Astrocyte of the hippocampus (primary cell): ENCODE measurements at regions not wholly inside any gene's neighbourhood (a gene's known extent, or its start where the extent isn't known, plus 50 kb on each side); places are given as distances from the start of the nearest gene placed in this dataset.
"Not testable (repeated sequence)": the region's sequence is repeated elsewhere in the genome, so short reads cannot be mapped to it uniquely, and the experiment has no call there.

ENCODE experiments used
- DNase-seq: peaks from one replicate; pipeline ENCODE4 v3.0.0; 2011; ENCODE audit warnings: low read depth, low spot score

DNA sequence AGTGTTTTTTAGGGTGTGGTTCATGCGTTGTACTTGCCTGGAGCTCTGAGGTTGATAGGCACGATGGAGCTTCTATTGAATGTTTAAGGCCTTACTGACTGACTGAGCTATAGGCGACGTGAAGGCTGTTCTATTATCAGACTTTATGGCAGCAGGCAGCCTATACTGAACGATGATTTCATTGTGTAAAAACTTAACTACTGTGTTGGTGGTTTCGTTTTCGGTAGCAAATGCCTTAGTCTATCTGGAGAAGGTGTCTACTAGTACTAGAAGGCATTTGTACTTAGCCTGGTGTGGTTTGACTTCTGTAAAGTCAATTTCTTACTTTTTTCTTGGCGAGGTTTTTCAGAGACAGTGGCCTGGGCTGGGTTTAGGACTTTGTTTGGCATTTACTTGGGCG is 194.4 kb downstream of the OTOP1 start:
- DNase-seq, result not testable (repeated sequence)

DNA sequence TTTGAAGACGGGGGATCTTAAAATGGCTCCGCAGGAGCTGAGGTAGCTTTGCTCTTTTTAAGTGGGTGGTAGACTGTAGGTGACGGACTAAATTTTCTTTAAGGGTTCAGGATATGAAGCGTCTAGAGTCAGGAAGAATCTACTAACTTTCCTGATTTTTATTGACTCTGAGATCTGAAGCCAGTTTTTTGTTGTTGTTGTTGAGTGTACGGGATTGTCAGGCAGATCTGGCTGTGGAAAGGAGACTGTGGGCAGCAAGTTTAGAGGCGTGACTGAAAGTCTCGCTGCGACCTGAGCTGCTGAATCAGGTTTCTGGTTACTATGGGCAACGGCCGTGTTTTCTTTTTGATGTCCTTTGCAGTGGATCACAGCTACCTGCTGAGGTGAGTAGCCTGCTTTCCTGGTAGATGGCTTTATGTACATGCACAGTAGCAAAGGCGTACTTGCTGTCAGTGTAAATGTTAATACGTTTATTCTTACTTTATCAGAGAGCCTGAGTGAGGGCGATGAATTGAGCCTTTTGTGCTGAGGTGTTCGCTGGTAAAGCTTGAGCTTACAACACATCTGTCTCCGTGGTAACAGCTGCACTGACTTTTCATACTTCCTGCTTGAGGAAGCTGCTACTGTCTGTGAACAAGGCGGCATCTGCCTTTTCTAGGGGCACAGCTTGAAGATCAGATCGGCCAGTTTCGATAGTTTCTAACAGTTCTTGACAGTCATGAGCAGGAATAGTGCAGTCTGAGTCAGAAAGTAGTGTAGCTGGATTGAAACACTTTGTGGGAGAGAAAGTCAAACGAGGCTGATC is 193.7 kb downstream of the OTOP1 start:
- DNase-seq, result not testable (repeated sequence)

DNA sequence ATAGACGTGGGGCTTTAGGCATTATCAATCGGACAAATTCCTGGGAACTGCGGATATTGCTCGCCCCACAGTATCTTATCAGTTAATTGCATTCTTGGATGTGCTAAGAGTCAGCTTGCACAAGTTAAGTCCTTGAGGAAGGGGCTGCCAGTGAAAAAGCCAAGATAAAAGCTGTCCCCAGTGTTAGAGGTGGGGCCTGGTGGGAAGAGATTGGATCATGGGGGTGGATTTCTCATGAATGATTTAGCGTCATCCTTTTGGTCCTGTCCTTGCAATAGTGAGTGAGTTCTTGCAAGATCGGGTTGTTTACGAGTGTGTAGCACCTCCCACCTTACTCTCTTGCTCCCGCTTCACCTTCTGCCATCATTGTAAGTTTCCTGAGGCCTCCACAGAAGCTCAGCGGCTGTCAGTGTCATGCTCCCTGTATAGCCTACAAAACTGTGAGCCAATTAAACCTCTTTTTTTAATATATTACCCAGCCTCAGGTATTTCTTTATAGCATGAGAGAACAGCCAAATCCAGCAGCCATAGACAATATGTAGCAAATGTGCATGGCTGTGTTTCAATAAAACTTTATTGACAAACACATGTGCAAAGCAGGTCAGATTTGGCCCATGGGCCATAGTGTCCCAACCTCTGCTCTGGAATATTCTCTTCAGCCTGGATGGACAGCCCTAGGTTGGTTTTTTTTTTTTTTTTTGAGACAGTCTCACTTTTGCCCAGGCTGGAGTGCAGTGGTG is 189.2 kb downstream of the OTOP1 start:
- DNase-seq, result not testable (repeated sequence)

DNA sequence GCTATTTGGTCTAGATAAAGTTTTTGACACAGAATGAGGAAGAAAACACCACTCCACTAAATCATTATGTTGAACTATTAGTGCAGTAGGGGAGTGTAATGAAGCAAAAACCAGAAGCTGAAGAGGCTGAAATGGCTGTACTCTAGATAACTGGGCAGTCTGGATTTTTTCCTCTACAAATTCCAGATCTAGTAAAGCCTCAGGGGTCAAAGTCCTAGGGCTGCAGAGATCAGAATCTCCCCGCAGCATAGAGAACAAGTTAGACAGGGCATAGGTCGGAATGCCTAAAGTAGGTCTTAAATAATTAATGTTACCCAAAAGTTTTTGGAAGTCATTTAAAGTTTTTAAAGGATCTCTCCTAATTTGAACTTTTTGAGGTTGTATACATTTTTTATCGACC is 180.9 kb downstream of the OTOP1 start:
- DNase-seq, result not testable (repeated sequence)

DNA sequence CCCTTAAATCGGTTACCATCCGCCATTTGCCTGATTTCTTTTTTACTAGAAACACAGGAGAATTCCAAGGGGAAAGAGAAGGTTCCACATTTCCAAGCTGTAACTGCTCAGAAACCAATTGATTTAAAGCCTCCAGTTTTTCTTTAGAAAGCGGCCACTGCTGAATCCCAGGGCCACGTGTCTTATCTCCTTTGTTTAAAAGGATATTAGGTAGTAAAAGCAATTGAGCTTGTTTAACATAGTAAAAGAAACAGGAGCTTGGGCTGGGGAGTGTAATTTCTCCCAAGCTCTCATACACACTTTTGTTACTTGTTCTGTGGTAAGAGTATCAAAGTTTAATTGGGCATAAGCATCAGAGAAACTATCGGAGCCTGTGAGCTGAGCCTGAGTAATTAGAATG is 180.0 kb downstream of the OTOP1 start:
- DNase-seq, result not testable (repeated sequence)

DNA sequence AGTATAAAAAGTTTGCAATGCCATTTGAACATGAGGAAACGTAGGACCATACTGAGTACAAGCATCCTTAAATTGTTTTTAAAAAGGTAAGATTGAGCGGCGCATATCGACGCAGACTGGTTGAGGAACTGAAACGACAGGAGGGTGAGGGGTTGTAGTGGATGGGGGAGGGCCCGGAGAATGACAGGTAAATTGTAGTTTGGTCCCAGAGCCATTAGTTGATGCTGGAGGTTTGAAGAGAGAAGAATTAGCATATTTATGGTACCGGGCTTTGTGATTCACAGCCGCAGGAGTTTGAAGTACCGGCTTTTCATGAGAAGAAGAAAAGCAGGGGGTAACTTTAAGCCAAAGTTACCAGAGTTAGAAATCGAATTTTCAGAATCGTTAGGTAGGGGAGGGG is 179.5 kb downstream of the OTOP1 start:
- not testable (repeated sequence) for DNase-seq

DNA sequence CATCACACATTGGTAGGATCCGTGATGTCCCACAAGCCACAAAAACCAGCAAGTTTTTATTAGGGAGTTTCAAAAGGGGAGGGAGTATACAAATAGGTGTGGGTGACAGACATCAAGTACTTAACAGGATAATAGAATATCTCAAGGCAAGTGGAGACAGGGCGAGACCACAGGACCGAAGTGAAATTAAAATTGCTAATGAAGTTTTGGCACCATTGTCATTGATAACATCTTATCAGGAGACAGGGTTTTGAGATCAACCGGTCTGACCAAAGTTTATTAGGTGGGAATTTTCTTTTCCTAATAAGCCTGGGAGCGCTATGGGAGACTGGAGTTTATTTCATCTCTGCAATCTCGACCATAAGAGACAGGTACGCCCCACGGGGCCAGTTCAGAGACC is 178.5 kb downstream of the OTOP1 start:
- not testable (repeated sequence) for DNase-seq

DNA sequence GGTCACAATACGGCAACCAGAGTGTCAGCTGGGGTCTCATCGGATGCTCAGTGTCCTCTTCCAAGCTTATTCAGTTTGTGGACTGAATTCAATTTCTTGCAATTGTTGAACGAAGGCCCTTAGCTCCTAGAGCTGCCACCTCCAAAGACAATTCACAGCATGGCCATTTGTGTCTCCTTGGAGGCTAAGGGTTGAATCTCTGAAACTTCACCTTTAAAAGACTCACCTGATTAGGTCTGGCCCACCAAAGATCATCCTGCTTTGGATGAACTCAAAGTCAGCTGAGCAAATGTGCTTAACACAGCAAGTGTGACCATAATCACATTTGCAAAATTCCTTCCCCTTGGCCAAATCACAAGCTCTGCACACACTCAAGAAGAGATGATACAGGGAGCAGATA is 175.9 kb downstream of the OTOP1 start:
- not testable (repeated sequence) for DNase-seq

DNA sequence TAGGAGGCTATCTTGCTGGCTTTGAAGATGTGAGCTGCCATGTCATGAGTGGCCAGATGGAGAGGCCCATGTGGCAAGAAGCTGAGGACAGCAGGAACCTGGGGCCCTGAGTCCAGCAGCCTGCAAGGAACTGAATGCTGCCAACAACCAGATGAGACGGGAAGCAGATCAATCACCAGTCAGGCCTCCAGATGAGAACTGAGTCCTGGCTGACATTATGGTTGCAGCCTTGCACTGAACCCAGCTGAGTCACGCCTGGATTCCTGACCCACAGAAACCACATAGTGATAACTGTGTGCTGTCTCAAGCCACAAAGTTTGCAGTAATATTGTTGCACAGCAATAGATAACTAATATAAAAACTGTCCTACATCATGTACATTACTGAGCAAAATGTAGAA is 173.8 kb downstream of the OTOP1 start:
- DNase-seq, result not testable (repeated sequence)

GRCh38 chr4:4057226-4057625 is 169.5 kb downstream of the OTOP1 start:
- DNase-seq, result not testable (repeated sequence)

- not testable (repeated sequence) for DNase-seq
These were observed 142.6 kb downstream of the OTOP1 start for GRCh38 chr4:4084171-4084570.

DNA sequence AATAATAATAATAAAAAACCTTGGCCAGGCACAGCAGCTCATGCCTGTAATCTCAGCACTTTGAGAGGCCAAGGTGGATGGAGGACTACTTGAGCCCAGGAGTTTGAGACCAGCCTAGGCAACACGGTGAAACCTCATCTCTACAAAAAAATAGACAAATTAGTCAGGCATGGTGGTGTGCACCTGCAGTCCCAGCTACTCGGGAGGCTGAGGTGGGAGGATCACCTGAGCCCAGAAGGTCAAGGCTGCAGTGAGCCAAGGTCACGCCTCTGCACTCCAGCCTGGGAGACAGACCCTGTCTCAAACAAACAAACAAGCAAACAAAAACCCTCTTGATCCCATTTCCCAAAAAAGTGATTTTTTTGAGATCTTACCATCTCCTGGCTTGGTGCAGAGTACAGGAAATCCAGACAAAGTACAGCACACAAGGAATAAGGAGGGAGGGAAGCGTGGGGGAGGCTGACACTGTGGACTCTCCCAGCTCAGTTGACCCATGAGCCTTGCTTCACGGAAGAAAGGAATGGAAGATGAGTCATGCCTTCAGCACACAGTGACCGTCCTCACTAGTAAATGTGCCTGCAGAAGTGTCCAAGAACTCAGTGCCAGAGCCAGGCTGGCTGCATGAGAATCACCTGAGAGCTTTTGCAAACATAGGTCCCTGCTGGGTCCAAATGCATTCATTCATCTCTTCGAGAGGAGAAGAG is 136.9 kb downstream of the OTOP1 start:
- not testable (repeated sequence) for DNase-seq

DNA sequence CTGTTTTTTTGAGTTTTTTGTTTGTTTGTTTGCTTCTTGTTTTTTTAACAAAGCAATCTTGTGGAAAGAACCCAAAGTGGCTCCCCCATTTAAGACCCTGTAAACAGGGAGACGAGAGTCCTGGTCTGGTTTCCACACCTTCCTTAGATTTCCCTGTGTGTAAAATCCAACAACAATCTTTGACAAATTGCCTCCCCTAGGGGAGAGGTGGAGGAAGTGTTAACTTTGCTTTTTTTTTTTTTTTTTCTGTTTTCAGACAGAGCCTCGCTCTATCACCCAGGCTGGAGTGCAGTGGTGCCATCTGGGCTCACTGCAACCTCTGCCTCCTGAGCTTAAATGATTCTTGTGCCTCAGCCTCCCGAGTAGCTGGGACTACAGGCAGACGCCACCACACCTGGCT is 136.0 kb downstream of the OTOP1 start:
- not testable (repeated sequence) for DNase-seq

GRCh38 chr4:4092159-4092558 is 134.6 kb downstream of the OTOP1 start:
- not testable (repeated sequence) for DNase-seq

DNA sequence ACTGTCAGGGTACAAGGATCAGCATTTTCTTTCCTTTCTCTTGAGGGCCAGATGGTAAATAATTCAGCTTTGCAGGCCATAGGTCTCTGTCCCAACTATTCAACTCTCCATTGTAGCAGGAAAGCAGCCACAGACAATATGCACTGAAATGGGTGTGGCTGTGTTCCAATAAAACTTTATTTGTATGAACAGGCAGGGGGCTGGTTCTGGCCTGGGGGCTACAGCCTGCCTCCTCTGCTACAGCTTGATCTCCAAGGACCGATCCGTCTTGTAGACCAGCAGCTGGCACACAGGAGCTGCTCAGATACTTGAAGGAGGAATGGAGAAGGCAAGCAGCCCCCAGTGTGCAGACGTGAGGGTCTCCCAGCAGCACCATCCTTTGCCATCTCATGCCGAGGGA is 127.1 kb downstream of the OTOP1 start:
- DNase-seq, result not testable (repeated sequence)

DNA sequence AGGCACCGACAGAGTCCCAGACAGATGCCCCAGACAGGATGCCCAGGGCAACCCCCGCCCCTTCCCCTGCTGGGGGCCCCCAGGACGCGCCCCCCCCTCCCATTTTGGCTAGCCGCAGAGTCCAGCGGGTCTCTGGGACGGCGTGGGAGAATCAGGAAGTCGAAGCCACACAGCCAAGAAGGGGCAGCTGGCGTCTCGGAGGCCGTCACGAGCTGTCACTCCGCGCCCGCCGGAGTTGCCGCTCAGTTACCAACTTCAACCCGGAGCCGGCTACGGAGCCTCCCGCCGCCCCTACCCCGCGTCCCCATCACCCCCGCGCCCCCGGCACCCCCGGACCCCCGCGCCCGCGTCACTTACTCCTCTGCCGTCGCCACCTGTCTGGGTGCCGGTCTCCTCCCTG is 119.8 kb downstream of the OTOP1 start:
- not testable (repeated sequence) for DNase-seq

DNA sequence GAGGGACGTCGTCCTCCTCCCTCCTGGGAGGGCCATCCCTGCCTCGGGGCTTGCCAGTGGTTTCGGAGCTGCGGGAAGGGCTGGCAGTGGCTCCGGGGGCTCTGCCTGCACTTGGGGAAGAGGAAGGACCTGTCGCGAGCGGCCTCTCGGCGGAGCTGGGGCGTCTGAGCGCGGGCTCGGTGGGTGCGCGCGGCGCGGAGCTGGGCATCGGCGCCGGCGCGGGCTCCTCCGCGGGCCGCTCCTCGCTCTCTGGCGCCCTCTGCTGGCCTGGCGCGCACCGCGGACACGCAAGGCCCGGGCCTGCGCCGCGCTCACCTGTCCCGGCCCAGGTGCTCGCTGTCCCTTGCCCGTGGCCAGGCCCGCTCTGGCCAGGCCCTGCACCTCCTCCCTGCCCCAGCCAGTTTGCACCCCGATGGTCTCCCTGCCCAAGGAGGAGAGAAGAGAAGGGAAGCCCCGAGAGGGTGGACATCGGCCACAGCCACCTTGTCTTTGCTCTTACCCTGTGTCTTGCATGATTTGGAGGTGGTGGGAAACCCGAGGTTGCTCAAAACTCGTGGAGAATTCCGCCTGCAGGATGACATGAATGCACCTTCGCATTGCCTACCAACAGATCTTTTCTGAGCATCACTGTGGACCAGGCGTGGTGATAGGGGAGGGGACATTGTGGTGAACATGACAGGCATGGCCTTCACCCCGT is 119.2 kb downstream of the OTOP1 start:
- peak; percentile 80 for DNase-seq

DNA sequence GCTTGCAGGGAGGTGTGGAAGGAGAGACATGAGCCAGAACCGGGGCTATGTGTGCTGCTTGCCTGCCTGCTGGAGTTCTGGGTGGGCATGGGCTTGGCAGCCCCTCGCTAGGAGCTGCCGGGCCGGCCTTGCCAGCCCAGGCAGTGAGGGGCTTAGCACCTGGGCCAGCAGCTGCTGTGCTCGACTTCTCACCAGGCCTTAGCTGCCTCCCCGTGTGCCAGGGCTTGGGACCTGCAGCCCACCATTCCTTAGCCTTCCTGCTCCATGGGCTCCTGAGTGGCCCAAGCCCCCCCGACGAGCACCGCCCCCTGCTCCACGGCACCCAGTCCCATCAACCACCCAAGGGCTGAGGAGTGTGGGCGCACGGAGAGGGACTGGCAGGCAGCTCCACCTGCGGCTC is 111.3 kb downstream of the OTOP1 start:
- not testable (repeated sequence) for DNase-seq

GRCh38 chr4:4116901-4117300 is 109.8 kb downstream of the OTOP1 start:
- not testable (repeated sequence) for DNase-seq

- not testable (repeated sequence) for DNase-seq
These were observed 92.4 kb downstream of the OTOP1 start for GRCh38 chr4:4134368-4134767.

GRCh38 chr4:4136621-4137020 is 90.1 kb downstream of the OTOP1 start:
- not testable (repeated sequence) for DNase-seq
